ENCODE measurements at regions not wholly inside any gene's neighbourhood (a gene's known extent, or its start where the extent isn't known, plus 50 kb on each side); places are given as distances from the start of the nearest gene placed in this dataset.
"Not testable (repeated sequence)": the region's sequence is repeated elsewhere in the genome, so short reads cannot be mapped to it uniquely, and the experiment has no call there.

GRCh38 chr3:184479426-184480126, 82.0 kb upstream of the EPHB3 start:
- DNase-seq, result no peak

- no peak for DNase-seq
Observed at GRCh38 chr3:184480831-184481230, 80.8 kb upstream of the EPHB3 start.

DNA sequence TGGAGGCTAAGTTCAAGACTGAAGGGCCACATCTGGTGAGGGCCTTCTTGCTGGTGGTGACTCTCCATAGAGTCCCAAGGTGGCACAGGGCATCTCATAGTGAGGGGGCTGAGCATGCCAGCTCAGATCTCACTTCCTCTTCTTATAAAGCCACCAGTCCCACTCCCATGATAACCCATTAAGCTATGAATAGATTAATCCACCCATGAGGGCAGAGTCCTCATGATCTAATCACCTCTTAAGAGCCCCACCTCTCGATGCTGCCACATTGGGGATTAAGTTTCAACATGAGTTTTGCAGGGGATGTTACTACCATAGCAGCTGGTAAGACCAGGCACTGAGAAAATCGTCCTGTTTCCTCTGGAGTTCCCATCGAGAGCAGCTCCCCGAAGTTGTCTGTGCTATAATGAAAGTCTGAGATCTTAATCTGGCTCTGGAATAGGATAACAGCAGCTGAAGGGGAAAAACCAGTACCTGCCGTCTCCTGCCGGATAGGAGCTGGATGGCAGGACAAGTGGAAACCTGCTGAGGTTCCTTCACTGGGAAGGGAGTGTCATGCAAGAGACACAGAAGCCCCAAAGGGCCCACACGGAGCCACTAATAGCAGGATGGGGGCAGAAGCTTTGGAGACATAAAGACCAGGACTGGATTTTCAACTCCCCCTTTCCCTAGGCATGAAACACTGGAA, 79.5 kb upstream of the EPHB3 start:
- DNase-seq, result no peak

- DNase-seq, result no peak
Observed at GRCh38 chr3:184485241-184485640, 76.3 kb upstream of the EPHB3 start.

DNA sequence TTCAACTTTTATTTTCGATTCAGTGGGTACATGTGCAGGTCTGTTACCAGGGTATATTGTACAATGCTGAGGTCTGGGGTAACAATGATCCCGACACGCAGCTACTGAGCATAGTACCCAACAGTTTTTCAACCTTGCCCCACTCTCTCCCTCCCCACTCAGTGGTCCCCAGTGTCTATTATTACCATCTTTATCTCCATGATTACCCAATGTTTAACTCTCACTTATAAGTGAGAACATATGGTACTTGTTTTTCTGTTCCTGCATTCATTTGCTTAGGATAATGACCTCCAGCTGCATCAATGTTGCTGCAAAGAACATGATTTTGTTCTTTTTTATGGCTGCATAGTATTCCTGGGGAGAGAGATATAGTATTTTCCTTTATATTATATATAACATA, 75.7 kb upstream of the EPHB3 start:
- no peak for DNase-seq

DNA sequence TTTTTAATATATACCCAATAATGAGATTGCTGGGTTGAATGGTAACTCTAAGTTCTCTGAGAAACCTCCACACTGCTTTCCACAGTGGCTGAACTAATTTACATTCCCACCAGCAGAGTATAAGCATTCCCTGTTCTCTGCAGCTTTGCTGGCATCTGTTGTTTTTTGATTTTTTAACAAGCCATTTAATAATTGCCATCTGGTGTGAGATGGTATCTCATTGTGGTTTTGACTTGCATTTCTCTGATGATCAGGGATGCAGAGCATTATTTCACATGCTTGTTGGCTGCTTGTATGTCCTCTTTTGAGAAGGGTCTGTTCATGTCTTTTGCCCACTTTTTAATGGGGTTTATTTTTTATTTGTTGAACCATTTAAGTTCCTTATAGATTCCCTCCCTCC, 75.0 kb upstream of the EPHB3 start:
- no peak for DNase-seq

GRCh38 chr3:184488577-184488976, 73.0 kb upstream of the EPHB3 start:
- no peak for DNase-seq

DNA sequence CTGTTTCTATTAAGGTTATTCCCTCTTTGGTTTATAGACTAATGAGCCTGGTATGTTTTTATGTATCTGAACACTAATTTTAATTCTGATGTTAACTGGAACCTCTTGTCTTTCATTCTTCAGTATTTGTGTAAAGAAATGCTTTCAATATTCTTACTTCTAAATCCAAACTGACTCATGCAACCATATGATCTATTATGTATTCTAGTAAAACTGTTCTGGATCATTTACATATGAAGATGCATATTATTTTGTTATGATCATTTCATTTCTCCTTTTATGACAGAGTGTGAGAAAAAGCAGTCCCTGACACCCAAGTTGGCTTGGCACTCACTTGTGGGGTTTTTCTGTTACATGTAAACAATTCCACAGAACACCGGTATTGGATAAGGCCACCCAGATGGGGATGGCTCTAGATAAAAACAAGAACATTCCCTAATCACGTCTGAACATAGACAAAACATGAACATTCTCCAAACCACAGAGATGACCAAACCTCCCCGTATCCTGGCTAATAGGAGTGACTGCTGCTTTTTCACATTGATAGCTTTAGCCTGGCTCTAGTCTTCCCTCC, 72.2 kb upstream of the EPHB3 start:
- DNase-seq, result no peak

GRCh38 chr3:184491011-184491576, 70.5 kb upstream of the EPHB3 start:
- DNase-seq, result no peak

DNA sequence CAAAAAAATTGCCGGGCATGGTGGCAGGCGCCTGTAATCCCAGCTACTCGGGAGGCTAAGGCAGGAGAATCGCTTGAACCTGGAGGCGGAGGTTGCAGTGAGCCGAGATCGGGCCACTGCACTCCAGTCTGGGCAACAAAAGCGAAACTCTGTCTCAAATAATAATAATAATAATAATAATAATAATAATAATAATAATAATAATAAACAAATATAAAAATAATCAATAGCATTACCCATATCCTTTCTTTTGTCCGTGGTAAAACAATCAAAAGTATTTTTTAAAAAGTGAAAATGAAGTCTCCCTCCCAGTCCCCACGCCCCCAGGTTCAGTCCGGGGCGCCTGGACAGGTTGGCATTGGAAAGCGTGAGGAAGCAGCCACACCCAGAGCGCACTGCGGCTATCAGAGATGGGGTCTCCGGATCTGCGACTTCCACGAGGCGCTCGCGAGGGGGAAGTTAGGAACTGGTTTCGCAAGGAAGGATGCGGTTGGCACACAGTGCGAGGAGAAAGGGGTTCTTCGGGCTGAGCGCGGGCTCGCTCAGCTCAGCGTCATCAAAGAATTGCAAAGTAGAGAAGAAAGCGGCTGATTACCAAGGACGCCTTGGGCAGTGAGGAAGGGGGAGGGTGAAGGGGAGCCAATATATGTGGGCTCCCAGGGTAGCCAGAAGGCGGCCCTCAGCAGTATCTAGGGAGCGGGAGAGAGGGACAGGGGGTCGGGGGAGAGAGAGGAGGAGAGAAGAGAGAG, 69.5 kb upstream of the EPHB3 start:
- DNase-seq, result peak; percentile 61 to 73

GRCh38 chr3:184496933-184497332, 64.7 kb upstream of the EPHB3 start:
- no peak for DNase-seq

GRCh38 chr3:184497804-184498203, 63.8 kb upstream of the EPHB3 start:
- no peak for DNase-seq

GRCh38 chr3:184498986-184499606, 62.5 kb upstream of the EPHB3 start:
- peak; percentile 60 to 72 for DNase-seq

DNA sequence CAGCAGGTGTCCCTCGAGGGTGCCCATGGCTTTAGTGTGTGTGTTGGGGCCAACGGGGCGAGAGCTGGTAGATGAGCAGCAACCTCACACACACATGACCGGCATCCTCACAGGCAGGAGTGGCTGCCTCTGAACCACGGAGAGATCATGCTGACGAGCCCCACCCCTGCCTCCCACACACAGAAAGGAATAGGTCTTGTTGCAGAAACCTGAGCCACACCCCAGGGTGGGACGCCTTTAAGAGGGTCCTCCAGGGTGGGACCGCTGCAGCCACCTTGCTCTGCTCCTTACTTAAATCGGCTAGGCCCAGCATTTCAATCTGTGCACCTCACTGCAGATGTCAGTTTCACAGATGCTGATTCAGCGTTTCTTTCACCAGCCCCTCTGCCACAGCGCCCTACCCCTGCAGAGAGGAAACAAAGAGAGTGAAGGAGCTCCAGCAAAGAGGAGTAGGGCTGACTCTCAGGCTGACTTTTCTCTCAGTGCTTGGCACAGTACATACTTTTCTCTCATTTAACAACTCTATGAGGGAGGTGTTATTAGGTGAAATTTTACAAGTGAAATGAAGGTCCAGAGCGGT, 61.2 kb upstream of the EPHB3 start:
- DNase-seq, result no peak

- no peak for DNase-seq
Observed at GRCh38 chr3:184502123-184502667, 59.4 kb upstream of the EPHB3 start.

DNA sequence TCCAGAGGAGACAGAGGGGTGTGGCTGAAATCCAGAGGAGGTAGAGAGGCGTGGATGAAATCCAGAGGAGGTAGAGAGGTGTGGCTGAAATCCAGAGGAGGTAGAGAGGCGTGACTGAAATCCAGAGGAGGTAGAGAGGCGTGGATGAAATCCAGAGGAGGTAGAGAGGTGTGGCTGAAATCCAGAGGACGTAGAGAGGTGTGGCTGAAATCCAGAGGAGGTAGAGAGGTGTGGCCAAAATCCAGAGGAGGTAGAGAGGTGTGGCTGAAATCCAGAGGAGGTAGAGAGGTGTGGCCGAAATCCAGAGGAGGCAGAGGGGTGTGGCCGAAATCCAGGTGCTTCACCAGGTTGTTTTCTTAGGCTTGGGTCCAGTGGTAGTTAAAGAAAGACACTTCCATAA, 58.7 kb upstream of the EPHB3 start:
- not testable (repeated sequence) for DNase-seq

GRCh38 chr3:184503647-184504046, 57.9 kb upstream of the EPHB3 start:
- DNase-seq, result peak in 1 of 2 experiments; percentile 14

DNA sequence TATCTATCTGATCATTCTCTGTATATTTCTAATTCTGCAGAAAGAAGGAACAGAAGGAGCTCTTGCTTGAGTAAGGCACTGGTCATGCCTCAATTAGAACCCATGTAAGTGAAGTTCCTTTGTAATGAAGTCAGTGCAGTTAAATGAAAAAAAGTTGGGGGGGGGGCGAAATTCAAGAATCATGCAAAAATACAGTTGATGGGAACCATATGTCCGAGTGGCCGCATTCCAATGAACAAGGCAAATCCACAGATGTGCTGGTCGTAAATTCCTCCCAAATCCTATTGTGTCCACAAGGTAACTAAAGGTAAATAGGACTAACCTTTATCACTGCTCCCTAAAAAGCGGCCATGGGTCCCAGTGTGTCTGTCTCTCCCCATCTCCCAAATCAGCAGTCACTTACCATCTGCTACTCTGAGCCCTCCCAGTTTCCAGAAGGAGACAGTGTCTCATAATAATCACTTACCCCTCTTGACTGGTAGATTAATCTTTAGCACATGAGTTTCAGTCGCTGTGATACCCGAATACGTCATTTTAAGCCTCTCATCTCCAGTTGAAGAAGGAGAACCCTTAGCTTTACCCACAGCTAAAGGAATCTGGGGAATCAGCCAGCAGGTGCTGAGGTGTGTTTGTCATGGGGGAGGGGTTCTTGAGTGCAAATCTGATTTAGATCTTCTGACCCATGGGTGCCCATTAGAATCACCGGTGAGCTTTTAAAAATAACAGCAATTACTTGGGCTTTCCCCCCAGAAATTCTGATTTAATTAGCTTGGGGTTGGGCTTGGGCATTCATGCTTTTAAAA, 56.3 kb upstream of the EPHB3 start:
- DNase-seq, result no peak

GRCh38 chr3:184506561-184506991, 55.0 kb upstream of the EPHB3 start:
- no peak for DNase-seq

DNA sequence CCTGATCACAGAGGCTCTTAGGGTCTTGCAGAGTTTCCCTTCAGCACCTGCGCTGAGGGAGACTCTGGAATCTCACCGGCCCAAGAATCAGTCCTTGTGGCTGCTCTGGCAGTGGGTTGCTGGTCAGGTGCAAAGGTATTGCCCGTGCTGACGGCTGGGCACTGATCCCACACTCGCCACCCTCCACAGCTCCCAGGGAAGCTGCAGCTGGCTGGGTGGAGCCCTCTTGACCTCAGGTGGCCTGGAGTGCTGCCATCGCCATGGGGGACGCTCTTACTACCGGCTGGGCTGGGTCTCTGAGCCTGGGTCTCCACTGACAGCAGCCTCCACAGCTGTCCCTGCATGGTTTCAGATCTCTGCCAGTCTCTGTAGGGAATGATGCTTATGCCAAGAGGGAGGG, 52.6 kb upstream of the EPHB3 start:
- no peak for DNase-seq

DNA sequence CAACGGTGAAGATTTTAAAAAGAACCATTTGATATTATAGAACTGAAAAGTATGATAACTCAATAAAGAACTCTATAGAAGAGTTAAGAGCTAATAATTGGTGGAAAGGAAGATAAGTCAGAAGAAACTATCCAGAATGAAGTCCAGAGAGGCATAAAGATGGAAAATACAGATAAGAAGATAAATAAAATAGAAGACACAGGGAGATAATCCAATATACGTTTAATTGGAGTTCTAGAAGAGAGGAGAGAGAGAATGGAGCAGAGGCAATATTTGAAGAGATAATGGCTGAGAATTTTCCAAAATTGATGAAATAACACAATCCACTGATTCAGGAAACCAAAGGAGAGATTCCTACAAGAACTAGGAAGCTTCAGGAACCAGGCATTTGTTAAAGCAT, 49.8 kb upstream of the EPHB3 start:
- DNase-seq, result no peak

Data from Kasumi-1 (cell line).